ENCODE measurements at regions not wholly inside any gene's neighbourhood (a gene's known extent, or its start where the extent isn't known, plus 50 kb on each side); places are given as distances from the start of the nearest gene placed in this dataset.

- H2AFZ ChIP-seq (ENCODE audit: low read depth), result no peak overlapping the region
- no peak for DNase-seq
- no peak for TF ChIP-seq FOXM1 (IDR thresholded peaks at IDR 0.05; ENCODE audit: low read depth)
- no peak for TF ChIP-seq SIN3A (IDR thresholded peaks at IDR 0.05; ENCODE audit: borderline replicate concordance, low read depth, low read length)
- TF ChIP-seq NRF1 (IDR thresholded peaks at IDR 0.05; ENCODE audit: low read depth, low read length), result no peak
- H3K9me3 ChIP-seq, result no peaks in the 10 kb centered on the region
- H3K27me3 ChIP-seq (ENCODE audit: insufficient read depth), result no peaks in the 10 kb centered on the region; the same call in 1 of the 2 replicates
- ChIA-PET POLR2A (no interaction called here), CTCF (no interaction called here)
- H3K27ac ChIP-seq (ENCODE audit: low read depth in 2 of 2, low read length in 1 of 2), result no peak overlapping the region; a peak in 1 of 4 replicates
- no peaks in the 10 kb centered on the region for H3K4me1 ChIP-seq (ENCODE audit: control insufficient read depth in 1 of 2, insufficient read depth in 2 of 2, low read depth in 1 of 2, low read length in 1 of 2)
- H3K36me3 ChIP-seq (replicated peaks in 1 of 2; ENCODE audit: control insufficient read depth in 1 of 2, insufficient read depth in 2 of 2, low read length in 1 of 2), result no peaks in the 10 kb centered on the region
- no peaks in the 10 kb centered on the region for H3K79me2 ChIP-seq (ENCODE audit: insufficient read depth)
- no peaks in the 10 kb centered on the region for H3F3A ChIP-seq (replicated peaks; ENCODE audit: insufficient read depth)
- H3K9ac ChIP-seq, result no peak overlapping the region
- H3K4me2 ChIP-seq, result no peak overlapping the region
- no peaks in the 10 kb centered on the region for H4K20me1 ChIP-seq (ENCODE audit: insufficient read depth)
- no peaks in the 10 kb centered on the region for H3K9me2 ChIP-seq
- no peak overlapping the region for H3K4me3 ChIP-seq (ENCODE audit: low read depth in 2 of 2, low read length in 1 of 2)
- 2% methylated on average over 3 of the region's 3 CpGs for WGBS (ENCODE audit: low lambda C conversion rate)
Measured at GRCh38 chr6:54029187-54029586, 82.1 kb upstream of the MLIP start.

- Histone ChIP-seq H3K79me2 (ENCODE audit: insufficient read depth) (no peaks in the 10 kb centered on the region), H3K27ac (ENCODE audit: low read depth in 2 of 2, low read length in 1 of 2) (no peak overlapping the region), H3K4me2 (no peak overlapping the region), H3K9ac (no peak overlapping the region), H3K27me3 (ENCODE audit: insufficient read depth) (no peaks in the 10 kb centered on the region; the same call in 1 of the 2 replicates), H3K4me3 (ENCODE audit: low read depth in 2 of 2, low read length in 1 of 2) (no peak overlapping the region), H3K9me2 (no peaks in the 10 kb centered on the region), H3K4me1 (ENCODE audit: control insufficient read depth in 1 of 2, insufficient read depth in 2 of 2, low read depth in 1 of 2, low read length in 1 of 2) (no peaks in the 10 kb centered on the region), H3K9me3 (no peaks in the 10 kb centered on the region), H4K20me1 (ENCODE audit: insufficient read depth) (no peaks in the 10 kb centered on the region), H3K36me3 (replicated peaks in 1 of 2; ENCODE audit: control insufficient read depth in 1 of 2, insufficient read depth in 2 of 2, low read length in 1 of 2) (no peaks in the 10 kb centered on the region), H2AFZ (ENCODE audit: low read depth) (no peak overlapping the region), H3F3A (replicated peaks; ENCODE audit: insufficient read depth) (no peaks in the 10 kb centered on the region)
- WGBS (ENCODE audit: low lambda C conversion rate), result 15% methylated on average over 5 of the region's 5 CpGs
- POLR2A ChIA-PET, result no interaction called here
- no peak for TF ChIP-seq YY1 (IDR thresholded peaks at IDR 0.05; ENCODE audit: low read depth)
- TF ChIP-seq POLR2AphosphoS5 (IDR thresholded peaks at IDR 0.05; ENCODE audit: low read depth, low read length), result no peak
- TF ChIP-seq CTCF (IDR thresholded peaks at IDR 0.05), result no peak
- TF ChIP-seq, protein P1, sequence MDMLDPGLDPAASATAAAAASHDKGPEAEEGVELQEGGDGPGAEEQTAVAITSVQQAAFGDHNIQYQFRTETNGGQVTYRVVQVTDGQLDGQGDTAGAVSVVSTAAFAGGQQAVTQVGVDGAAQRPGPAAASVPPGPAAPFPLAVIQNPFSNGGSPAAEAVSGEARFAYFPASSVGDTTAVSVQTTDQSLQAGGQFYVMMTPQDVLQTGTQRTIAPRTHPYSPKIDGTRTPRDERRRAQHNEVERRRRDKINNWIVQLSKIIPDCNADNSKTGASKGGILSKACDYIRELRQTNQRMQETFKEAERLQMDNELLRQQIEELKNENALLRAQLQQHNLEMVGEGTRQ (IDR thresholded peaks at IDR 0.05; ENCODE audit: borderline replicate concordance, low read depth, low read length), result no peak
- TF ChIP-seq SIN3A (IDR thresholded peaks at IDR 0.05; ENCODE audit: borderline replicate concordance, low read depth, low read length), result no peak
- TF ChIP-seq RAD21 (IDR thresholded peaks at IDR 0.05; ENCODE audit: low read length), result no peak
- TF ChIP-seq PBX3 (IDR thresholded peaks at IDR 0.05), result no peak
- no peak for TF ChIP-seq NFIC (IDR thresholded peaks at IDR 0.05; ENCODE audit: borderline replicate concordance)
- TF ChIP-seq, protein P2, sequence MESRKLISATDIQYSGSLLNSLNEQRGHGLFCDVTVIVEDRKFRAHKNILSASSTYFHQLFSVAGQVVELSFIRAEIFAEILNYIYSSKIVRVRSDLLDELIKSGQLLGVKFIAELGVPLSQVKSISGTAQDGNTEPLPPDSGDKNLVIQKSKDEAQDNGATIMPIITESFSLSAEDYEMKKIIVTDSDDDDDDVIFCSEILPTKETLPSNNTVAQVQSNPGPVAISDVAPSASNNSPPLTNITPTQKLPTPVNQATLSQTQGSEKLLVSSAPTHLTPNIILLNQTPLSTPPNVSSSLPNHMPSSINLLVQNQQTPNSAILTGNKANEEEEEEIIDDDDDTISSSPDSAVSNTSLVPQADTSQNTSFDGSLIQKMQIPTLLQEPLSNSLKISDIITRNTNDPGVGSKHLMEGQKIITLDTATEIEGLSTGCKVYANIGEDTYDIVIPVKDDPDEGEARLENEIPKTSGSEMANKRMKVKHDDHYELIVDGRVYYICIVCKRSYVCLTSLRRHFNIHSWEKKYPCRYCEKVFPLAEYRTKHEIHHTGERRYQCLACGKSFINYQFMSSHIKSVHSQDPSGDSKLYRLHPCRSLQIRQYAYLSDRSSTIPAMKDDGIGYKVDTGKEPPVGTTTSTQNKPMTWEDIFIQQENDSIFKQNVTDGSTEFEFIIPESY (IDR thresholded peaks at IDR 0.05; ENCODE audit: borderline replicate concordance, low read depth), result no peak
- TF ChIP-seq TCF12 (IDR thresholded peaks at IDR 0.05), result no peak
- no peak for TF ChIP-seq SMC3 (IDR thresholded peaks at IDR 0.05; ENCODE audit: low read depth, low read length)
- no peak for TF ChIP-seq RXRA (IDR thresholded peaks at IDR 0.05; ENCODE audit: borderline replicate concordance, low read depth)
- TF ChIP-seq CHD2 (IDR thresholded peaks at IDR 0.05; ENCODE audit: low read length, partially characterized antibody), result no peak
- TF ChIP-seq RFX5 (IDR thresholded peaks at IDR 0.05; ENCODE audit: low read length), result no peak
- TF ChIP-seq FOXJ3 (CRISPR knock-in tag; IDR thresholded peaks at IDR 0.05), result no peak
- TF ChIP-seq NRF1 (IDR thresholded peaks at IDR 0.05; ENCODE audit: low read depth, low read length), result no peak
- no peak for TF ChIP-seq EP300 (IDR thresholded peaks at IDR 0.05; ENCODE audit: borderline replicate concordance in 1 of 2, low read depth in 1 of 2, low read length in 1 of 2)
- no peak for TF ChIP-seq FOSL2 (IDR thresholded peaks at IDR 0.05; ENCODE audit: borderline replicate concordance, low read depth)
- no peak for DNase-seq
- CTCF ChIA-PET, result no interaction called here
Measured at GRCh38 chr6:54031169-54031568, 80.1 kb upstream of the MLIP start.
